T-helper 1 cell treated with Interleukin-12 subunit alpha and Interleukin-12 subunit beta and Interleukin-4 antibody, amounts not matched to agents 30 ng/mL and 1 ng/mL, for 36 hours (primary cell): ENCODE measurements at regions not wholly inside any gene's neighbourhood (a gene's known extent, or its start where the extent isn't known, plus 50 kb on each side); places are given as distances from the start of the nearest gene placed in this dataset.

ENCODE experiments used
- intact Hi-C: fragments of 100-400 bp; cut with micrococcal nuclease; formaldehyde crosslinking; loops from one replicate; pipeline ENCODE4 v1.15.1; 2024

GRCh38 chr3:26350853-26351252 lies 271.7 kb upstream of the LRRC3B start:
- intact Hi-C loops: no loop called here

- intact Hi-C loops: no loop called here
Measured at GRCh38 chr3:26353097-26353496, 269.5 kb upstream of the LRRC3B start.

GRCh38 chr3:26358405-26358804 lies 264.2 kb upstream of the LRRC3B start:
- intact Hi-C loops: no loop called here

- intact Hi-C loops: no loop called here
Measured at GRCh38 chr3:26365706-26366105, 256.9 kb upstream of the LRRC3B start.

GRCh38 chr3:26368312-26368711 lies 254.3 kb upstream of the LRRC3B start:
- intact Hi-C loops: no loop called here

- intact Hi-C loops: no loop called here
Measured at GRCh38 chr3:26369133-26369532, 253.4 kb upstream of the LRRC3B start.

- intact Hi-C loops: no loop called here
Measured at GRCh38 chr3:26375843-26376530, 246.6 kb upstream of the LRRC3B start.

GRCh38 chr3:26381411-26381810 lies 241.2 kb upstream of the LRRC3B start:
- intact Hi-C loops: no loop called here

GRCh38 chr3:26406636-26407035 lies 215.9 kb upstream of the LRRC3B start:
- intact Hi-C loops: no loop called here

GRCh38 chr3:26418553-26418952 lies 204.0 kb upstream of the LRRC3B start:
- intact Hi-C loops: no loop called here

GRCh38 chr3:26422415-26422814 lies 200.2 kb upstream of the LRRC3B start:
- intact Hi-C loops: no loop called here

- intact Hi-C loops: no loop called here
Measured at GRCh38 chr3:26425076-26425475, 197.5 kb upstream of the LRRC3B start.

- intact Hi-C loops: no loop called here
Measured at GRCh38 chr3:26428992-26429391, 193.6 kb upstream of the LRRC3B start.

GRCh38 chr3:26437678-26438077 lies 184.9 kb upstream of the LRRC3B start:
- intact Hi-C loops: loop anchor here (5.0 kb wide), 1 partner anchor 50 kb away; no protein-coding TSS in a partner anchor

- intact Hi-C loops: loop anchor here (5.0 kb wide), 1 partner anchor 49 kb away; no protein-coding TSS in a partner anchor
Measured at GRCh38 chr3:26438325-26438940, 184.1 kb upstream of the LRRC3B start.

- intact Hi-C loops: loop anchor here (5.0 kb wide), 1 partner anchor 48 kb away; no protein-coding TSS in a partner anchor
Measured at GRCh38 chr3:26438981-26439884, 183.3 kb upstream of the LRRC3B start.

GRCh38 chr3:26449996-26450395 lies 172.6 kb upstream of the LRRC3B start:
- intact Hi-C loops: no loop called here

- intact Hi-C loops: no loop called here
Measured at GRCh38 chr3:26452363-26452762, 170.2 kb upstream of the LRRC3B start.

GRCh38 chr3:26460985-26461384 lies 161.6 kb upstream of the LRRC3B start:
- intact Hi-C loops: no loop called here

GRCh38 chr3:26472345-26472744 lies 150.2 kb upstream of the LRRC3B start:
- intact Hi-C loops: no loop called here

- intact Hi-C loops: no loop called here
Measured at GRCh38 chr3:26474706-26475105, 147.9 kb upstream of the LRRC3B start.

GRCh38 chr3:26480377-26480776 lies 142.2 kb upstream of the LRRC3B start:
- intact Hi-C loops: no loop called here
